BJ (cell line): ENCODE measurements at regions not wholly inside any gene's neighbourhood (a gene's known extent, or its start where the extent isn't known, plus 50 kb on each side); places are given as distances from the start of the nearest gene placed in this dataset.

ENCODE experiments used
- CTCF ChIA-PET: fragments of 350-600 bp; formaldehyde crosslinking; extraction: SDS; loops from one replicate; lab custom pipeline; 2021; ENCODE audit warnings: antibody characterized with exemption, inconsistent platforms; lab: Yijun Ruan, JAX
- POLR2A ChIA-PET: fragments of 300-600 bp; sonication (Branson Sonifier 250); formaldehyde crosslinking; extraction: SDS; loops from one replicate; lab custom pipeline; 2021; ENCODE audit warnings: antibody characterized with exemption; lab: Charles Lee
- DNase-seq: peaks from one replicate; pipeline ENCODE4 v3.0.0-alpha.2; 2011; ENCODE audit warnings: low read depth
- H3K27me3 ChIP-seq: 2 replicates; pipeline ENCODE4 v1.6.0; 2011; ENCODE audit warnings: low read length; ENCODE audit not compliant: control insufficient read depth, insufficient read depth
- H3K36me3 ChIP-seq: 2 replicates; pipeline ENCODE4 v1.5.1; 2011; ENCODE audit warnings: low read length; ENCODE audit not compliant: control insufficient read depth, insufficient read depth
- H3K4me3 ChIP-seq: 2 replicates; pipeline ENCODE4 v1.5.1; 2011; ENCODE audit warnings: low read depth, mild to moderate bottlenecking, control low read depth, low read length
- TF ChIP-seq, protein P1 (sequence below): IDR thresholded peaks from 2 replicates; pipeline ENCODE4 v1.5.1; 2011; ENCODE audit warnings: low read depth, mild to moderate bottlenecking, control low read depth, inconsistent platforms, low read length, moderate library complexity; ENCODE audit not compliant: insufficient read depth

DNA sequence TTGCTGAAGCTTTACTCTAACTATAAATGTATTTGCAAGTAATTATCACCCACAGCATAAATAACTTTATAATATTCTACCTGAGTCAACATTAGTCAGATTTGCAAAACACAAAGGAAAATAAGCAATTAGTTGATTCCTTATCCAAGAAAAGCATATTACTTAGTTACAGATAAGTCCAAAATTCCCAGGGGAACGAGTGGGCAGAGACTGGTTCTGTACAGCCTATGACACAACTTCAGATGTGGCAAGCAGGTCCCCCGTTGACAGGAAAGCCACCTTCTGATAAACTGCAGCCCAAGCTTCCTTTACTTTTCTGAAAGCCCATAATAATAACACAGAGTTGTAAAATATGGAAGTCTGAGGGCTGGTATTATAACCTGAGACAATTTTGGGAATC lies 62.4 kb upstream of the NDP start:
- CTCF ChIA-PET: interaction anchor here (2.4 kb wide), 1 partner anchor 10 kb away, joined by 6 read pairs; no protein-coding TSS in a partner anchor
- DNase-seq: no peak
- TF ChIP-seq, protein P1, sequence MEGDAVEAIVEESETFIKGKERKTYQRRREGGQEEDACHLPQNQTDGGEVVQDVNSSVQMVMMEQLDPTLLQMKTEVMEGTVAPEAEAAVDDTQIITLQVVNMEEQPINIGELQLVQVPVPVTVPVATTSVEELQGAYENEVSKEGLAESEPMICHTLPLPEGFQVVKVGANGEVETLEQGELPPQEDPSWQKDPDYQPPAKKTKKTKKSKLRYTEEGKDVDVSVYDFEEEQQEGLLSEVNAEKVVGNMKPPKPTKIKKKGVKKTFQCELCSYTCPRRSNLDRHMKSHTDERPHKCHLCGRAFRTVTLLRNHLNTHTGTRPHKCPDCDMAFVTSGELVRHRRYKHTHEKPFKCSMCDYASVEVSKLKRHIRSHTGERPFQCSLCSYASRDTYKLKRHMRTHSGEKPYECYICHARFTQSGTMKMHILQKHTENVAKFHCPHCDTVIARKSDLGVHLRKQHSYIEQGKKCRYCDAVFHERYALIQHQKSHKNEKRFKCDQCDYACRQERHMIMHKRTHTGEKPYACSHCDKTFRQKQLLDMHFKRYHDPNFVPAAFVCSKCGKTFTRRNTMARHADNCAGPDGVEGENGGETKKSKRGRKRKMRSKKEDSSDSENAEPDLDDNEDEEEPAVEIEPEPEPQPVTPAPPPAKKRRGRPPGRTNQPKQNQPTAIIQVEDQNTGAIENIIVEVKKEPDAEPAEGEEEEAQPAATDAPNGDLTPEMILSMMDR: no peak
- no peaks in the 10 kb centered on the region for H3K27me3 ChIP-seq
- no peak overlapping the region for H3K4me3 ChIP-seq
- H3K36me3 ChIP-seq: no peaks in the 10 kb centered on the region
- POLR2A ChIA-PET: no interaction called here

DNA sequence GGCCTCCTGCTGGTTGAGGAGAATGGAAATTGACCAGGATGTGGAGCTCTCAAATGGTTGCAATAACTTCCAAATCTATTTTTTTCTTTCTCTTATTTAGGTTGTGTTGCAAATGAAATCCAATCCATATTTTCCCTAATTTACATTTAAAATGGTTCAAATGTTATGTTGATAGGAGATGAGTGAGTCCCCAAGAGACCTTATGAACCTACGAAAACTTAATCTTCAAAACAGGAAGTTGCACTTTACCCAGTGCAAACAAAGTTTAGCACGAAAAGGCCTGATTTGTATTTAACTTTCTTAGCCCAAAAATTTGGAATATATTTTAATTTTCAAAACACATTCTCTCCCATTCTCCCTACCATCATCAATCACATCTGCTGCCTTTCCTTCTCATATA lies 59.3 kb upstream of the NDP start:
- ChIA-PET CTCF (interaction anchor here (2.7 kb wide), 1 partner anchor 74 kb away, joined by 8 read pairs; no protein-coding TSS in a partner anchor), POLR2A (no interaction called here)
- no peaks in the 10 kb centered on the region for H3K27me3 ChIP-seq
- no peak overlapping the region for H3K4me3 ChIP-seq
- H3K36me3 ChIP-seq: no peaks in the 10 kb centered on the region
- TF ChIP-seq, protein P1: no peak
- no peak for DNase-seq

DNA sequence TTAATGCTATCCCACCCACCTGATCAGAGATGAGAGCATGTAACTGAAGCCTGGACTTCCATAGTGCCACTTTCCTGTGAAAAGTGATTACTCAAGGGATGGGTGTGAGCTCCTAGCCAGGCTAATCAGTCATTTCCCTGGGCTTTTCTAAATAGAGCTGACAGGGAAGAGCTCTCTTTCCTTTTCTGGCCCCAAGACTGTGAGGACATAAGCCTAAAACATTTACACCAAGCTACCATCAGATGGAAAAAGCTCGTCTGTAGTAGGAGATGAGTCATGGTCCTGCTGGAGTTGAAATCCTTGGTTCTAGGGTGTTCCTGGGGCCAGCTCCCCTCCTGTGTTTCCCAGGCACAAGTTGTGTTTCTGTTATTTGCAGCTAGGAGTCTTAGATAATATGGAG lies 52.4 kb upstream of the NDP start:
- ChIA-PET CTCF (interaction anchor here (0.9 to 2.0 kb wide), 6 partner anchors 9 to 220 kb away, joined by 3 to 19 read pairs (median 4); no protein-coding TSS in a partner anchor), POLR2A (no interaction called here)
- H3K27me3 ChIP-seq: no peaks in the 10 kb centered on the region
- TF ChIP-seq, protein P1: no peak
- no peaks in the 10 kb centered on the region for H3K36me3 ChIP-seq
- DNase-seq: no peak
- no peak overlapping the region for H3K4me3 ChIP-seq
